ENCODE measurements at regions not wholly inside any gene's neighbourhood (a gene's known extent, or its start where the extent isn't known, plus 50 kb on each side); places are given as distances from the start of the nearest gene placed in this dataset.

GRCh38 chr7:13411151-13411550, 578.3 kb downstream of the ETV1 start:
- TF ChIP-seq, protein P1, sequence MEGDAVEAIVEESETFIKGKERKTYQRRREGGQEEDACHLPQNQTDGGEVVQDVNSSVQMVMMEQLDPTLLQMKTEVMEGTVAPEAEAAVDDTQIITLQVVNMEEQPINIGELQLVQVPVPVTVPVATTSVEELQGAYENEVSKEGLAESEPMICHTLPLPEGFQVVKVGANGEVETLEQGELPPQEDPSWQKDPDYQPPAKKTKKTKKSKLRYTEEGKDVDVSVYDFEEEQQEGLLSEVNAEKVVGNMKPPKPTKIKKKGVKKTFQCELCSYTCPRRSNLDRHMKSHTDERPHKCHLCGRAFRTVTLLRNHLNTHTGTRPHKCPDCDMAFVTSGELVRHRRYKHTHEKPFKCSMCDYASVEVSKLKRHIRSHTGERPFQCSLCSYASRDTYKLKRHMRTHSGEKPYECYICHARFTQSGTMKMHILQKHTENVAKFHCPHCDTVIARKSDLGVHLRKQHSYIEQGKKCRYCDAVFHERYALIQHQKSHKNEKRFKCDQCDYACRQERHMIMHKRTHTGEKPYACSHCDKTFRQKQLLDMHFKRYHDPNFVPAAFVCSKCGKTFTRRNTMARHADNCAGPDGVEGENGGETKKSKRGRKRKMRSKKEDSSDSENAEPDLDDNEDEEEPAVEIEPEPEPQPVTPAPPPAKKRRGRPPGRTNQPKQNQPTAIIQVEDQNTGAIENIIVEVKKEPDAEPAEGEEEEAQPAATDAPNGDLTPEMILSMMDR (IDR thresholded peaks at IDR 0.05; ENCODE audit: insufficient read depth, low read length): no peak
- no peak overlapping the region for H3K4me3 ChIP-seq (ENCODE audit: low read depth, low read length)
- DNase-seq (ENCODE audit: low read depth): no peak

DNA sequence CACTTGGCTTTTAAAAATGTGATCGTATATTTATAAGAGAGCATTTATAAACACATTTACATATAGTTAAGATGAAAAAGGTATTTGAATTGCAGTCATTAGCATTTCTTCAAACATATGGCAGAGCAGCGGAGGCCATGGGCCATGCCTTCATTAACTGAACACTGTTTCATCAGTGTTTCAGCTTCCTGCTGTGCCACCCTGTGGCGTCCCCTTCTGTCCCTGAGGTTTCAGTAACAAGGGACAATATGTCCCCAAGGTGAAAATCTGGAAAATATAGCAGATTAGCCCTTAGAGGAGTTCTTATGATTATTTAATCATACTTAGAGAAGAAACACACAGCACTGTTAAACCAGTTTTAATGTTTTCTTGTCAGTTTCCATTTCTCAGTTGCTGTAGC, 577.8 kb downstream of the ETV1 start:
- no peak overlapping the region for H3K4me3 ChIP-seq (ENCODE audit: low read depth, low read length)
- no peak for DNase-seq (ENCODE audit: low read depth)
- TF ChIP-seq, protein P1 (IDR thresholded peaks at IDR 0.05; ENCODE audit: insufficient read depth, low read length): no peak

DNA sequence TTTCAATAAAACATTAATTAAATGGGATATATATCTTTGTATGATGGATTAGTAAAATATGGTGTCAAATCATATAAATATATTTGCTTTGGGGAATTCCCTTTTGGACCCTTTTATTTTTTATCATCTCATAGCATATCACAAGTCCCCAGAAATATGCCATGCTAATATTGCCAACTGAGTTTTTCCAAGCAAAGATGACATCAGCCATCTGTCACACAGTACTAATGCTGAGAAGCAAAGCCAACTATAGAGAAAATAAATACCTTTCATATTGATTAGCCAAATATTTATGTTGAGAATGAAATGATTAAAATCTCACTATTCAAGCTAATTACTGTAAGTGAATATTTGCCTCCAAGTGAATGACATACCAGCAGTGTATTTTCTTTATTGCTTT, 575.3 kb downstream of the ETV1 start:
- no peak for DNase-seq (ENCODE audit: low read depth)
- H3K4me3 ChIP-seq (ENCODE audit: low read depth, low read length): no peak overlapping the region
- TF ChIP-seq, protein P1 (IDR thresholded peaks at IDR 0.05; ENCODE audit: insufficient read depth, low read length): no peak

- TF ChIP-seq, protein P1 (IDR thresholded peaks at IDR 0.05; ENCODE audit: insufficient read depth, low read length): no peak
- H3K4me3 ChIP-seq (ENCODE audit: low read depth, low read length): no peak overlapping the region
- DNase-seq (ENCODE audit: low read depth): no peak
Measured at GRCh38 chr7:13414661-13415107, 574.8 kb downstream of the ETV1 start.

GRCh38 chr7:13416071-13416470, 573.4 kb downstream of the ETV1 start:
- TF ChIP-seq, protein P1 (IDR thresholded peaks at IDR 0.05; ENCODE audit: insufficient read depth, low read length): no peak
- no peak for DNase-seq (ENCODE audit: low read depth)

GRCh38 chr7:13416544-13416943, 572.9 kb downstream of the ETV1 start:
- DNase-seq (ENCODE audit: low read depth): no peak
- no peak overlapping the region for H3K4me3 ChIP-seq (ENCODE audit: low read depth, low read length)
- TF ChIP-seq, protein P1 (IDR thresholded peaks at IDR 0.05; ENCODE audit: insufficient read depth, low read length): no peak

More at GRCh38 chr7:13416071-13416470, 573.4 kb downstream of the ETV1 start:
- H3K4me3 ChIP-seq (ENCODE audit: low read depth, low read length): no peak overlapping the region

- no peak overlapping the region for H3K4me3 ChIP-seq (ENCODE audit: low read depth, low read length)
- TF ChIP-seq, protein P1 (IDR thresholded peaks at IDR 0.05; ENCODE audit: insufficient read depth, low read length): no peak
Measured at GRCh38 chr7:13420726-13421125, 568.7 kb downstream of the ETV1 start.

More at GRCh38 chr7:13420726-13421125, 568.7 kb downstream of the ETV1 start:
- no peak for DNase-seq (ENCODE audit: low read depth)
